ENCODE measurements at regions not wholly inside any gene's neighbourhood (a gene's known extent, or its start where the extent isn't known, plus 50 kb on each side); places are given as distances from the start of the nearest gene placed in this dataset.
A peak's percentile ranks its signal among the peaks of the same experiment; 100 is the strongest.

DNA sequence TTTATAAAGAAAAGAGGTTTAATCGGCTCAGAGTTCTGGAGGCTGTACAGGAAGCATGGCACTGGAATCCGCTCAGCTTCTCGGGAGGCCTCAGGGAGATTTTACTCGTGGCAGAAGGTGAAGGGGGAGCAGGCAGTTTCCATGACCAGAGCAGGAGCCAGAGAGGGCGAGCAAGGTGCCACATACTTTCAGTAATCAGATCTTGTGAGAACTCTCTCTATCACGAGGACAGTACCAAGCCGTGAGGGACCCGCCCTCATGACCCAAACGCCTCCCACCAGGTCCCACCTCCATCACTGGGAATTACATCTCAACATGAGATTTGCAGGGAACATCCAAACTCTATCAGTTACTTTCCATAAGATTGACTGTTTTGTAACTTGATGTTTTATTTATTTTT lies 70.7 kb upstream of the SYN2 start:
- TF ChIP-seq ZEB2 (tag by site-specific recombination; IDR thresholded peaks at IDR 0.05) (no peak), ZFP37 (tag by site-specific recombination; IDR thresholded peaks at IDR 0.05) (no peak), ZNF324 (tag by site-specific recombination; IDR thresholded peaks at IDR 0.05) (no peak), ZNF701 (tag by site-specific recombination; IDR thresholded peaks at IDR 0.05) (no peak), EGR2 (tag by site-specific recombination; IDR thresholded peaks at IDR 0.05; ENCODE audit: low read depth) (no peak)
- H3K4me3 ChIP-seq (ENCODE audit: low read depth, low read length), result no peak overlapping the region
- POLR2A ChIA-PET, result no interaction called here
- no peak overlapping the region for H3K27ac ChIP-seq (ENCODE audit: extremely low read depth, low read depth, low read length)
- CTCF ChIA-PET, result no interaction called here
- no peaks in the 10 kb centered on the region for H3K9me3 ChIP-seq (ENCODE audit: control insufficient read depth, insufficient read depth, low read depth, low read length)
- H3K4me1 ChIP-seq (ENCODE audit: control insufficient read depth, insufficient read depth, low read length), result no peaks in the 10 kb centered on the region
- no peaks in the 10 kb centered on the region for H3K36me3 ChIP-seq (ENCODE audit: control insufficient read depth in 2 of 2, insufficient read depth in 1 of 2, low read length in 2 of 2)

DNA sequence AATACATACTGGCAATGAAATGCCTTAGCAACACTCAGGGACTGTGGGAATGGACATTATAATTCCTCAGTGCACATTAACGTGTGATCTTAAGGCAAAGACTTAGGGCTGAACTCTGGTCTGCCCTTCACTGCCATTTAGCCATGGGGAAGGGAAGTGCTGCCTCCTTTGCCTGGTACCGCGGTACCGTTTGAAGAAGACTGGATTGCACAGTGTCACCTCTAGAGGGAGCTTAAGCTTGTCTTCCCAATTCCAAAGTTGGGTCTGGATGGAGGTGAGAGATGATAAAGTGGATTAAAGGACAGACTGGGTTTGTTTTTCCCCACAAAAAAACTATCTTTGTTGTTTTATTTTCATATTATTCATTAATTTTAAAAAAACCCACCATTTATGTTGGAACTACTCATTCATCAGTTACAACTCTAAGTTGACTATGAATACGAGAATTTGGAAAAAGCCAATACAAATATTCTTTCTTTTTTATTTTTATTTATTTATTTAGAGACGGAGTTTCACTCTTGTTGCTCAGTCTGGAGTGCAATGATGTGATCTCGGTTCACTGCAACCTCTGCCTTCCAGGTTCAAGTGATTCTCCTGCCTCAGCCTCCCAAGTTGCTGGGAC lies 60.0 kb upstream of the SYN2 start:
- Histone ChIP-seq H3K27ac (ENCODE audit: extremely low read depth, low read depth, low read length) (no peak overlapping the region), H3K4me1 (ENCODE audit: control insufficient read depth, insufficient read depth, low read length) (no peaks in the 10 kb centered on the region), H3K9me3 (ENCODE audit: control insufficient read depth, insufficient read depth, low read depth, low read length) (no peaks in the 10 kb centered on the region), H3K36me3 (ENCODE audit: control insufficient read depth in 2 of 2, insufficient read depth in 1 of 2, low read length in 2 of 2) (no peaks in the 10 kb centered on the region), H3K4me3 (ENCODE audit: low read depth, low read length) (no peak overlapping the region)
- POLR2A ChIA-PET, result interaction anchor here (0.6 kb wide), 1 partner anchor 1088 kb away, joined by 4 read pairs; no protein-coding TSS in a partner anchor
- TF ChIP-seq ZNF768 (tag by site-specific recombination; IDR thresholded peaks at IDR 0.05) (no peak), KLF7 (tag by site-specific recombination; IDR thresholded peaks at IDR 0.05; ENCODE audit: borderline replicate concordance) (no peak), ZNF133 (tag by site-specific recombination; IDR thresholded peaks at IDR 0.05) (no peak), ZNF558 (tag by site-specific recombination; IDR thresholded peaks at IDR 0.05) (no peak), TCF7L2 (IDR thresholded peaks at IDR 0.05; ENCODE audit: borderline replicate concordance, low read depth, low read length) (peak; percentile 77; the same call in 1 of the 2 replicates), ZNF501 (tag by site-specific recombination; IDR thresholded peaks at IDR 0.05) (no peak), ZNF2 (tag by site-specific recombination; IDR thresholded peaks at IDR 0.05) (peak; percentile 51; the same call in 1 of the 2 replicates), ZNF707 (tag by site-specific recombination; IDR thresholded peaks at IDR 0.05) (no peak), IKZF3 (tag by site-specific recombination; IDR thresholded peaks at IDR 0.05) (peak; percentile 50; the same call in 1 of the 2 replicates), ZBTB17 (tag by site-specific recombination; IDR thresholded peaks at IDR 0.05) (peak; percentile 76), ZNF654 (tag by site-specific recombination; IDR thresholded peaks at IDR 0.05; ENCODE audit: low read depth) (peak; percentile 53), GFI1B (tag by site-specific recombination; IDR thresholded peaks at IDR 0.05) (no peak), ZNF596 (tag by site-specific recombination; IDR thresholded peaks at IDR 0.05) (no peak), ZFP41 (tag by site-specific recombination; IDR thresholded peaks at IDR 0.05; ENCODE audit: borderline replicate concordance) (no peak)
- TF ChIP-seq, protein P1, sequence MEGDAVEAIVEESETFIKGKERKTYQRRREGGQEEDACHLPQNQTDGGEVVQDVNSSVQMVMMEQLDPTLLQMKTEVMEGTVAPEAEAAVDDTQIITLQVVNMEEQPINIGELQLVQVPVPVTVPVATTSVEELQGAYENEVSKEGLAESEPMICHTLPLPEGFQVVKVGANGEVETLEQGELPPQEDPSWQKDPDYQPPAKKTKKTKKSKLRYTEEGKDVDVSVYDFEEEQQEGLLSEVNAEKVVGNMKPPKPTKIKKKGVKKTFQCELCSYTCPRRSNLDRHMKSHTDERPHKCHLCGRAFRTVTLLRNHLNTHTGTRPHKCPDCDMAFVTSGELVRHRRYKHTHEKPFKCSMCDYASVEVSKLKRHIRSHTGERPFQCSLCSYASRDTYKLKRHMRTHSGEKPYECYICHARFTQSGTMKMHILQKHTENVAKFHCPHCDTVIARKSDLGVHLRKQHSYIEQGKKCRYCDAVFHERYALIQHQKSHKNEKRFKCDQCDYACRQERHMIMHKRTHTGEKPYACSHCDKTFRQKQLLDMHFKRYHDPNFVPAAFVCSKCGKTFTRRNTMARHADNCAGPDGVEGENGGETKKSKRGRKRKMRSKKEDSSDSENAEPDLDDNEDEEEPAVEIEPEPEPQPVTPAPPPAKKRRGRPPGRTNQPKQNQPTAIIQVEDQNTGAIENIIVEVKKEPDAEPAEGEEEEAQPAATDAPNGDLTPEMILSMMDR (tag by site-specific recombination; IDR thresholded peaks at IDR 0.05), result peak; percentile 50; the same call in 1 of the 2 replicates
- CTCF ChIA-PET, result interaction anchor here (0.6 to 2.2 kb wide), 9 partner anchors 10 to 1944 kb away, joined by 3 to 20 read pairs (median 5); no protein-coding TSS in a partner anchor

DNA sequence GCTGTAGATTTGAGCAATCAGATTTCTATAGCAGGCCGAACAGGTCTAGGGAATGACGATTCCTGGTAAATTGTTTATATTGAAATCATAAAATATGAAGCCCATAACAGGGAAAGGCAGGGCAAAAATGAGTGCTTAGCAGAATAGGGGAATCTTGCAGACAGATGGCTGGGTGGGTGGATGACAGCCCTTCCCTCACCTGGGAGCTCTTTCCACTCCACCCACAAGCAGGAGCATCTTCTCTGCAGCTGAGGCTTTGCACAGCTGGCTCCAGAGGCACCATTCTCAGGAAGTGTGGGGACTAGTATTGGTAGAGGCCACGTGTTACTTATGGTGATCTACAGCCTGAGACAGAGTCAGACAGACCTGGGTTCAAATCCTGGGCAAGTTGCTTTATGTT lies 55.9 kb upstream of the SYN2 start:
- H3K36me3 ChIP-seq (ENCODE audit: control insufficient read depth in 2 of 2, insufficient read depth in 1 of 2, low read length in 2 of 2), result no peaks in the 10 kb centered on the region
- H3K27ac ChIP-seq (ENCODE audit: extremely low read depth, low read depth, low read length), result no peak overlapping the region
- TF ChIP-seq, protein P2, sequence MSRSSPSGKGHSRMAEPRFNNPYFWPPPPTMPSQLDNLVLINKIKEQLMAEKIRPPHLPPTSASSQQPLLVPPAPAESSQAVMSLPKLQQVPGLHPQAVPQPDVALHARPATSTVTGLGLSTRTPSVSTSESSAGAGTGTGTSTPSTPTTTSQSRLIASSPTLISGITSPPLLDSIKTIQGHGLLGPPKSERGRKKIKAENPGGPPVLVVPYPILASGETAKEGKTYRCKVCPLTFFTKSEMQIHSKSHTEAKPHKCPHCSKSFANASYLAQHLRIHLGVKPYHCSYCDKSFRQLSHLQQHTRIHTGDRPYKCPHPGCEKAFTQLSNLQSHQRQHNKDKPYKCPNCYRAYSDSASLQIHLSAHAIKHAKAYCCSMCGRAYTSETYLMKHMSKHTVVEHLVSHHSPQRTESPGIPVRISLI (tag by site-specific recombination; IDR thresholded peaks at IDR 0.05), result no peak
- TF ChIP-seq, protein P3, sequence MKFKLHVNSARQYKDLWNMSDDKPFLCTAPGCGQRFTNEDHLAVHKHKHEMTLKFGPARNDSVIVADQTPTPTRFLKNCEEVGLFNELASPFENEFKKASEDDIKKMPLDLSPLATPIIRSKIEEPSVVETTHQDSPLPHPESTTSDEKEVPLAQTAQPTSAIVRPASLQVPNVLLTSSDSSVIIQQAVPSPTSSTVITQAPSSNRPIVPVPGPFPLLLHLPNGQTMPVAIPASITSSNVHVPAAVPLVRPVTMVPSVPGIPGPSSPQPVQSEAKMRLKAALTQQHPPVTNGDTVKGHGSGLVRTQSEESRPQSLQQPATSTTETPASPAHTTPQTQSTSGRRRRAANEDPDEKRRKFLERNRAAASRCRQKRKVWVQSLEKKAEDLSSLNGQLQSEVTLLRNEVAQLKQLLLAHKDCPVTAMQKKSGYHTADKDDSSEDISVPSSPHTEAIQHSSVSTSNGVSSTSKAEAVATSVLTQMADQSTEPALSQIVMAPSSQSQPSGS (tag by site-specific recombination; IDR thresholded peaks at IDR 0.05; ENCODE audit: low read depth), result no peak
- TF ChIP-seq RBAK (tag by site-specific recombination; IDR thresholded peaks at IDR 0.05) (no peak), ZBTB7A (tag by site-specific recombination; IDR thresholded peaks at IDR 0.05; ENCODE audit: low read depth) (no peak), ZNF776 (tag by site-specific recombination; IDR thresholded peaks at IDR 0.05; ENCODE audit: borderline replicate concordance) (no peak), ZNF274 (IDR thresholded peaks at IDR 0.05; ENCODE audit: low read length) (no peak), ZNF274 (tag by site-specific recombination; IDR thresholded peaks at IDR 0.05; ENCODE audit: borderline replicate concordance) (no peak)
- H3K9me3 ChIP-seq (ENCODE audit: control insufficient read depth, insufficient read depth, low read depth, low read length), result no peaks in the 10 kb centered on the region
- no peaks in the 10 kb centered on the region for H3K4me1 ChIP-seq (ENCODE audit: control insufficient read depth, insufficient read depth, low read length)
- ChIA-PET POLR2A (no interaction called here), CTCF (interaction anchor here (0.6 kb wide), 2 partner anchors 13 to 336 kb away, joined by 3 to 4 read pairs; no protein-coding TSS in a partner anchor)
- no peak overlapping the region for H3K4me3 ChIP-seq (ENCODE audit: low read depth, low read length)
